ENCODE measurements at regions not wholly inside any gene's neighbourhood (a gene's known extent, or its start where the extent isn't known, plus 50 kb on each side); places are given as distances from the start of the nearest gene placed in this dataset.

DNA sequence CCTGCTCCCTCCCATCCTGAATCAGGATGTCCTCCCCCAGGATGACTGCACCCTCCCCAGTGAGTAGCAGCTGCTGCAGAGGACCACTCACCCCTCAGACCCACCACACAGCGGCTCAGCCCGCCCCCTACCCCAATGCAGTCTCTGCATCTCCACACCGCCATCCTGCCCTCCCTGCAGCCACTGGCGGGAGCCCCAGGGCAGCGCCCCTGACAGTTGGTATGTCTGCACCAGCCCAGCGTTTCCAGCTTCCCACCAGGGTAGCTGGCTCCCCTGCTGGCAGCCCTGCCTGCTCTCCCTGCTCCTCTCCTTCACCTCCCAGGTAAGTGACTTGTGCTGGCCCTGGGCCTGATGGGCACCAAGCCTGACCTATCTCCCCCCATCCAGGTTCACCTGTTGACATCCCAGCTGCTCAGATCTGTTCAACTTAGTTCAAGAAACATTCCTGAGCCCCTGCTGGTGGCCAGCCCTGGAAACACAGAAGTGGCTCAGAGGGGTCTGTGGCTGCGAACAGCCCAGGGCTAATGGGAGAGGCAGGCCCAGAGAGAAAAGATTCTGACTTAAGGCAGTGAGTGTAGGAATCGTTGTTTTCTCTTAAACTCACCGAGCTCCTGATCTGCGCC is 117.7 kb upstream of the RAB6C start:
- no peak for DNase-seq (ENCODE audit: low read depth)
- no peak overlapping the region for H3K4me3 ChIP-seq (ENCODE audit: low read length)
- no peak for TF ChIP-seq CTCF (conservative IDR thresholded peaks at IDR 0.05; ENCODE audit: low read depth, low read length)

- no peak for TF ChIP-seq CTCF (conservative IDR thresholded peaks at IDR 0.05; ENCODE audit: low read depth, low read length)
- no peak overlapping the region for H3K4me3 ChIP-seq (ENCODE audit: low read length)
- no peak for DNase-seq (ENCODE audit: low read depth)
These were observed 116.8 kb upstream of the RAB6C start for GRCh38 chr2:129862668-129863067.

DNA sequence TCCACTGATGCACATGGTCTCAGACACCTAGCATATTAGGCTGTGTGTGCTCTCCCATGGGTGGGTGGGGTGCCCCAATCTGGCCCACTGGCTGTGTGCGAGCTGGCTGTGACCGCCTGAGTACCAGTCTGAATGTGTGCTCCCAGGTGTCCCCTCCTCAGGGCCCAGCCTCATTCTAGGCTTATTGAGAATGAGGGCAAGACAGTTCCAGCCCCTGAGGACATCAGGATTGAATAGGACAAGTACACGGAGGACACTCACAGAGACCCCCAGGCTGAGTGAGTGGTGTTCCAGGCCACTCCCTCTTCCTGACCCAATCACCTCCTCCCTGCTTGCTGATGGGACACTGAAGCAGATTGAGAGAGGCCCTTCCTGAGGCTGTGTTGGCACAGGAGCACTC is 116.1 kb upstream of the RAB6C start:
- DNase-seq (ENCODE audit: low read depth): no peak
- no peak overlapping the region for H3K4me3 ChIP-seq (ENCODE audit: low read length)
- no peak for TF ChIP-seq CTCF (conservative IDR thresholded peaks at IDR 0.05; ENCODE audit: low read depth, low read length)

- no peak overlapping the region for H3K4me3 ChIP-seq (ENCODE audit: low read length)
- DNase-seq (ENCODE audit: low read depth): no peak
- no peak for TF ChIP-seq CTCF (conservative IDR thresholded peaks at IDR 0.05; ENCODE audit: low read depth, low read length)
These were observed 114.7 kb upstream of the RAB6C start for GRCh38 chr2:129864719-129865118.

DNA sequence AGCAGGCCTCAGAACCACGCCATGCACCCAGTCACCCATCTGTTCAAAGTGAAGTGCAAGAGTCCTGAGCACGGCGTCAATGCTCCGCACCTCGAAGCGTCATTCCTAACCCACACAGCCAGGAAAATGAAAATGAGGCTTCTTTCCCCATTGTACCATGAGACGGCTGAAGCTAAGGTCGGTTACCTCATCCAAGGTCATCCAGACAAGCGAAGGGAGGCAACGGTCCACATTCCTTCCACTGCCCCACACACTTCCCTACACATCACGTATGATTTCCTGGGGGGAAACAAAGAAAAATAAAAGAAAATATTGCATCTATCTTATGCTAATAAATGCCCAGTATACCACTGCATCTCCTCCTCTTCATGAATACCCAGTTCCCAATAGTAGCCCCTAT is 113.5 kb upstream of the RAB6C start:
- H3K4me3 ChIP-seq (ENCODE audit: low read length): no peak overlapping the region
- DNase-seq (ENCODE audit: low read depth): no peak
- no peak for TF ChIP-seq CTCF (conservative IDR thresholded peaks at IDR 0.05; ENCODE audit: low read depth, low read length)

- TF ChIP-seq CTCF (conservative IDR thresholded peaks at IDR 0.05; ENCODE audit: low read depth, low read length): no peak
- H3K4me3 ChIP-seq (ENCODE audit: low read length): no peak overlapping the region
- no peak for DNase-seq (ENCODE audit: low read depth)
These were observed 113.1 kb upstream of the RAB6C start for GRCh38 chr2:129866391-129866790.

GRCh38 chr2:129868151-129868550 is 111.3 kb upstream of the RAB6C start:
- no peak overlapping the region for H3K4me3 ChIP-seq (ENCODE audit: low read length)
- DNase-seq (ENCODE audit: low read depth): no peak
- no peak for TF ChIP-seq CTCF (conservative IDR thresholded peaks at IDR 0.05; ENCODE audit: low read depth, low read length)

Measured in retinal pigment epithelial cell (primary cell).